ENCODE measurements at regions not wholly inside any gene's neighbourhood (a gene's known extent, or its start where the extent isn't known, plus 50 kb on each side); places are given as distances from the start of the nearest gene placed in this dataset.

DNA sequence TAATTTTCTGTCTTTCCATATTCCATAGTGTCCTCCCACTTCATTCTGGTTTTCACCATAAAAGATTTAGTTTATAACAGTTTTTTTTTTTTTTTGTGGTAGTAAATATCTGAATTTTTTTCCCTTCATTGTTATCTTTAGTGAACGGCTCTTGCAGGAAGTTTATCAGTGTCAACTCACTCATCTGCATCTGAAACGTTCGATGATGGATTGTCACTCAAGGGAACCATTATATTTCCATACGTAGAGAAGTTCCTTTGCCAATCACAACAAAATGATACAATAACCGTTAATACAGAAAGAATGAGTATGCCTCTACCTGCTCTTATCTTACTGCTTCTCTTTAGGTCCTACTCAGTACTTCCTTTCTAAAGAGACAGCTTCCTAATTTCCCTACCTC is 651.2 kb upstream of the KCNMB2 start:
- no peak for TF ChIP-seq CTCF (IDR thresholded peaks at IDR 0.05; ENCODE audit: unreplicated experiment)
- intact Hi-C loops (cut with micrococcal nuclease), result no loop called here
- Mint-ChIP-seq H3K4me3 (ENCODE audit: unreplicated experiment) (no peak overlapping the region), H3K27ac (ENCODE audit: low read depth, unreplicated experiment) (no peak overlapping the region), H3K9me3 (ENCODE audit: unreplicated experiment) (no peaks in the 10 kb centered on the region), H3K4me1 (ENCODE audit: insufficient read depth, unreplicated experiment) (no peaks in the 10 kb centered on the region), H3K27me3 (ENCODE audit: insufficient read depth, unreplicated experiment) (no peaks in the 10 kb centered on the region), H3K36me3 (ENCODE audit: insufficient read depth, unreplicated experiment) (peaks cover 6% of the 10 kb centered on the region)
- ChIA-PET CTCF (interaction anchor here (0.7 kb wide), 2 partner anchors 27 to 88 kb away, joined by 3 read pairs; no protein-coding TSS in a partner anchor), POLR2A (interaction anchor here (0.6 kb wide), 1 partner anchor 1321 kb away, joined by 4 read pairs; no protein-coding TSS in a partner anchor)
- BruUV-seq (replicated peaks), result no TSS peak
- DNase-seq (ENCODE audit: unreplicated experiment), result no peak

DNA sequence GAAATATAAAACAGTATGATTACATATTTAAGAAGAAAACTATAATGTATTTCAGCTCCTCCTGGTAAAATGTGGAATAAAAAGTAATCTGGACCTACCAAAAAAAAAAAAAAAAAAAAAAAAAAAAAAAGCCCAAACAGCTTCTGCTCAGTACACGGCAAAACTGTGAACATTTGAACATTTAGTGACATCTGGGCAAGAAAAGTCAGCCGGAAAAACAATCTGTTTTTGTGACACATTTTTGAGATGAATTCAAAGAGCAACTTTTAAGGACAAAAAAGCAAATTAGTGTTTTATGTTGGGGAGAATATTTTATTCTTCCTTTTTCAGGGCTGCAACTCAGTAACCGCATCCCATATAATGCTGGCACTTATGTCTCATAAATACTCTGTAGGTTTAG is 649.7 kb upstream of the KCNMB2 start:
- BruUV-seq (replicated peaks), result no TSS peak
- Mint-ChIP-seq H3K27ac (ENCODE audit: low read depth, unreplicated experiment) (no peak overlapping the region), H3K4me3 (ENCODE audit: unreplicated experiment) (no peak overlapping the region), H3K4me1 (ENCODE audit: insufficient read depth, unreplicated experiment) (no peaks in the 10 kb centered on the region), H3K36me3 (ENCODE audit: insufficient read depth, unreplicated experiment) (peaks cover 6% of the 10 kb centered on the region), H3K9me3 (ENCODE audit: unreplicated experiment) (no peaks in the 10 kb centered on the region), H3K27me3 (ENCODE audit: insufficient read depth, unreplicated experiment) (no peaks in the 10 kb centered on the region)
- TF ChIP-seq CTCF (IDR thresholded peaks at IDR 0.05; ENCODE audit: unreplicated experiment), result no peak
- ChIA-PET CTCF (interaction anchor here (0.7 kb wide), 1 partner anchor 447 kb away, joined by 3 read pairs; no protein-coding TSS in a partner anchor), POLR2A (no interaction called here)
- intact Hi-C loops (cut with micrococcal nuclease), result no loop called here
- DNase-seq (ENCODE audit: unreplicated experiment), result no peak

DNA sequence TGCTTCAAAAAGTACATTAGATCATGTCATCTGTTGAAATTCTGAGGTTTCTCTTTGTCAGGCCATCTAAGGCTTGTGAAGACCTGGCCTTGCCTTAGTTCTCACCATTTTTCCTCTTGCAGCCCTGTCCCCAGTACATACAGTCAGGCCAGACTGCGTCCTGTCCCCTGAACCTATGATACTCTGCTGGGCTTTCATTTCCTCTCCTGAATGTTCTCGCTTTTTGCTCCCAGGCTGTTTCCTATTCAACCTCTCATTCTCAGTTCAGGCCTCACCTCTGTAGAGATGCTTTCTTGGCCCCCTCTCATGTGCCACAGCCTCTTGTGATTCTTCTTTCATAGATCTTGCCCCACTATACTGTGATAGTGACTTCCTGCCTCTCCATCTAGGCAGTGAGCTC is 648.8 kb upstream of the KCNMB2 start:
- no peaks in the 10 kb centered on the region for H3K9me3 Mint-ChIP-seq (ENCODE audit: unreplicated experiment)
- CTCF ChIA-PET, result interaction anchor here (0.6 kb wide), 1 partner anchor 12 kb away, joined by 3 read pairs; no protein-coding TSS in a partner anchor

GRCh38 chr3:177889161-177889560 is 647.1 kb upstream of the KCNMB2 start:
- no peaks in the 10 kb centered on the region for H3K9me3 Mint-ChIP-seq (ENCODE audit: unreplicated experiment)

More for the DNA sequence above, 648.8 kb upstream of the KCNMB2 start:
- POLR2A ChIA-PET, result no interaction called here
- H3K27me3 Mint-ChIP-seq (ENCODE audit: insufficient read depth, unreplicated experiment), result no peaks in the 10 kb centered on the region
- no peak for DNase-seq (ENCODE audit: unreplicated experiment)
- no peak overlapping the region for H3K27ac Mint-ChIP-seq (ENCODE audit: low read depth, unreplicated experiment)
- no peak for TF ChIP-seq CTCF (IDR thresholded peaks at IDR 0.05; ENCODE audit: unreplicated experiment)
- no peak overlapping the region for H3K4me3 Mint-ChIP-seq (ENCODE audit: unreplicated experiment)
- peaks cover 6% of the 10 kb centered on the region for H3K36me3 Mint-ChIP-seq (ENCODE audit: insufficient read depth, unreplicated experiment)
- H3K4me1 Mint-ChIP-seq (ENCODE audit: insufficient read depth, unreplicated experiment), result no peaks in the 10 kb centered on the region
- intact Hi-C loops (cut with micrococcal nuclease), result no loop called here
- BruUV-seq (replicated peaks), result no TSS peak

More at GRCh38 chr3:177889161-177889560, 647.1 kb upstream of the KCNMB2 start:
- no peaks in the 10 kb centered on the region for H3K27me3 Mint-ChIP-seq (ENCODE audit: insufficient read depth, unreplicated experiment)
- H3K27ac Mint-ChIP-seq (ENCODE audit: low read depth, unreplicated experiment), result no peak overlapping the region
- peaks cover 6% of the 10 kb centered on the region for H3K36me3 Mint-ChIP-seq (ENCODE audit: insufficient read depth, unreplicated experiment)
- peaks cover 6% of the 10 kb centered on the region for H3K4me1 Mint-ChIP-seq (ENCODE audit: insufficient read depth, unreplicated experiment)
- intact Hi-C loops (cut with micrococcal nuclease), result no loop called here
- ChIA-PET POLR2A (no interaction called here), CTCF (no interaction called here)
- no peak overlapping the region for H3K4me3 Mint-ChIP-seq (ENCODE audit: unreplicated experiment)
- no TSS peak for BruUV-seq (replicated peaks)
- TF ChIP-seq CTCF (IDR thresholded peaks at IDR 0.05; ENCODE audit: unreplicated experiment), result no peak
- DNase-seq (ENCODE audit: unreplicated experiment), result no peak
